SK-N-SH treated with all-trans-retinoic acid at 6 μM for 48 hours (cell line): ENCODE measurements at regions not wholly inside any gene's neighbourhood (a gene's known extent, or its start where the extent isn't known, plus 50 kb on each side); places are given as distances from the start of the nearest gene placed in this dataset.
"Not testable (repeated sequence)": the region's sequence is repeated elsewhere in the genome, so short reads cannot be mapped to it uniquely, and the experiment has no call there.

Source experiments
- ATAC-seq: fragments of 200-7000 bp; cut with Tn5 transposase; 3 replicates; pipeline ENCODE4 v1.9.1; 2020; ENCODE audit warnings: mild to moderate bottlenecking, moderate library complexity
- ARNTL ChIP-seq: fragments of 450-650 bp; formaldehyde crosslinking; IDR thresholded peaks from 2 replicates; pipeline ENCODE4 v1.5.0; 2020; ENCODE audit warnings: low read depth, mild to moderate bottlenecking, moderate library complexity, borderline replicate concordance
- BACH2 ChIP-seq: fragments of 250-450 bp; sonication (Bioruptor Pico); IDR thresholded peaks from 2 replicates; pipeline ENCODE4 v1.9.0; 2021; ENCODE audit warnings: mild to moderate bottlenecking, borderline replicate concordance
- CSDC2 ChIP-seq: fragments of 250-450 bp; sonication (Bioruptor Pico); IDR thresholded peaks from 2 replicates; pipeline ENCODE4 v1.5.0; 2020; ENCODE audit warnings: mild to moderate bottlenecking, moderate library complexity
- GLIS3 ChIP-seq: fragments of 250-450 bp; sonication (Bioruptor Pico); IDR thresholded peaks from 2 replicates; pipeline ENCODE4 v1.5.0; 2020; ENCODE audit warnings: mild to moderate bottlenecking, moderate library complexity
- ISL1 ChIP-seq: fragments of 250-450 bp; sonication (Bioruptor Pico); IDR thresholded peaks from 2 replicates; pipeline ENCODE4 v2.1.2; 2022; ENCODE audit warnings: mild to moderate bottlenecking, moderate library complexity
- OSR1 ChIP-seq: fragments of 250-450 bp; sonication (Bioruptor Pico); IDR thresholded peaks from 2 replicates; pipeline ENCODE4 v1.8.0; 2022; ENCODE audit warnings: moderate library complexity, mild to moderate bottlenecking, inconsistent platforms
- PATZ1 ChIP-seq: fragments of 250-450 bp; sonication (Bioruptor Pico); IDR thresholded peaks from 2 replicates; pipeline ENCODE4 v1.8.0; 2020; ENCODE audit warnings: mild to moderate bottlenecking, moderate library complexity, borderline replicate concordance
- PPARA ChIP-seq: fragments of 250-450 bp; sonication (Bioruptor Pico); IDR thresholded peaks from 2 replicates; pipeline ENCODE4 v1.5.0; 2020; ENCODE audit warnings: mild to moderate bottlenecking, borderline replicate concordance
- RARB ChIP-seq: fragments of 250-450 bp; sonication (Bioruptor Pico); IDR thresholded peaks from 2 replicates; pipeline ENCODE4 v1.8.0; 2021; ENCODE audit warnings: mild to moderate bottlenecking, moderate library complexity
- SNAI2 ChIP-seq: fragments of 250-450 bp; sonication (Bioruptor Pico); IDR thresholded peaks from 2 replicates; pipeline ENCODE4 v1.5.0; 2020; ENCODE audit warnings: mild to moderate bottlenecking, moderate library complexity
- TCF4 ChIP-seq: fragments of 250-450 bp; sonication (Bioruptor Pico); IDR thresholded peaks from 2 replicates; pipeline ENCODE4 v1.8.0; 2021; ENCODE audit warnings: mild to moderate bottlenecking, moderate library complexity, borderline replicate concordance
- TOX ChIP-seq: fragments of 250-450 bp; sonication (Bioruptor Pico); IDR thresholded peaks from 2 replicates; pipeline ENCODE4 v1.8.0; 2021; ENCODE audit warnings: mild to moderate bottlenecking, moderate library complexity, borderline replicate concordance
- TSHZ2 ChIP-seq: fragments of 250-450 bp; sonication (Bioruptor Pico); IDR thresholded peaks from 2 replicates; pipeline ENCODE4 v1.5.0; 2020; ENCODE audit warnings: mild to moderate bottlenecking, moderate library complexity
- ZFP3 ChIP-seq: fragments of 250-450 bp; sonication (Bioruptor Pico); IDR thresholded peaks from 2 replicates; pipeline ENCODE4 v1.5.0; 2020; ENCODE audit warnings: mild to moderate bottlenecking, moderate library complexity
- ZNF70 ChIP-seq: fragments of 450-650 bp; formaldehyde crosslinking; IDR thresholded peaks from 2 replicates; pipeline ENCODE4 v1.5.0; 2020; ENCODE audit warnings: mild to moderate bottlenecking, moderate library complexity
- ZNF8 ChIP-seq: fragments of 450-650 bp; formaldehyde crosslinking; IDR thresholded peaks from 2 replicates; pipeline ENCODE4 v1.5.0; 2020; ENCODE audit warnings: mild to moderate bottlenecking, moderate library complexity
- TF ChIP-seq, protein P1 (sequence below): fragments of 250-450 bp; sonication (Bioruptor Pico); IDR thresholded peaks from 2 replicates; pipeline ENCODE4 v1.5.1; 2020; ENCODE audit warnings: low read depth, mild to moderate bottlenecking, moderate library complexity
- TF ChIP-seq, protein P2 (sequence below): fragments of 250-450 bp; sonication (Bioruptor Pico); IDR thresholded peaks from 2 replicates; pipeline ENCODE4 v1.5.1; 2021; ENCODE audit warnings: mild to moderate bottlenecking, moderate library complexity

GRCh38 chr5:57362951-57363350 lies 119.7 kb downstream of the ACTBL2 start:
- ATAC-seq: no peak
- TF ChIP-seq ARNTL (CRISPR knock-in tag) (no peak), TSHZ2 (no peak), CSDC2 (CRISPR knock-in tag) (no peak), TCF4 (no peak), PPARA (CRISPR knock-in tag) (no peak), GLIS3 (CRISPR knock-in tag) (no peak)

- ATAC-seq: no peak
- TF ChIP-seq CSDC2 (CRISPR knock-in tag): no peak
- TF ChIP-seq ISL1 (CRISPR knock-in tag): no peak
- no peak for TF ChIP-seq TOX (CRISPR knock-in tag)
- TF ChIP-seq SNAI2: no peak
- no peak for TF ChIP-seq RARB (CRISPR knock-in tag)
- TF ChIP-seq, protein P1, sequence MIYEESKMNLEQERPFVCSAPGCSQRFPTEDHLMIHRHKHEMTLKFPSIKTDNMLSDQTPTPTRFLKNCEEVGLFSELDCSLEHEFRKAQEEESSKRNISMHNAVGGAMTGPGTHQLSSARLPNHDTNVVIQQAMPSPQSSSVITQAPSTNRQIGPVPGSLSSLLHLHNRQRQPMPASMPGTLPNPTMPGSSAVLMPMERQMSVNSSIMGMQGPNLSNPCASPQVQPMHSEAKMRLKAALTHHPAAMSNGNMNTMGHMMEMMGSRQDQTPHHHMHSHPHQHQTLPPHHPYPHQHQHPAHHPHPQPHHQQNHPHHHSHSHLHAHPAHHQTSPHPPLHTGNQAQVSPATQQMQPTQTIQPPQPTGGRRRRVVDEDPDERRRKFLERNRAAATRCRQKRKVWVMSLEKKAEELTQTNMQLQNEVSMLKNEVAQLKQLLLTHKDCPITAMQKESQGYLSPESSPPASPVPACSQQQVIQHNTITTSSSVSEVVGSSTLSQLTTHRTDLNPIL (CRISPR knock-in tag): no peak
- no peak for TF ChIP-seq ARNTL (CRISPR knock-in tag)
- no peak for TF ChIP-seq ZNF8 (CRISPR knock-in tag)
- no peak for TF ChIP-seq PATZ1 (CRISPR knock-in tag)
These were observed 121.7 kb downstream of the ACTBL2 start for GRCh38 chr5:57360871-57361270.

- no peak for ATAC-seq
- no peak for TF ChIP-seq ZNF70
- TF ChIP-seq, protein P2, sequence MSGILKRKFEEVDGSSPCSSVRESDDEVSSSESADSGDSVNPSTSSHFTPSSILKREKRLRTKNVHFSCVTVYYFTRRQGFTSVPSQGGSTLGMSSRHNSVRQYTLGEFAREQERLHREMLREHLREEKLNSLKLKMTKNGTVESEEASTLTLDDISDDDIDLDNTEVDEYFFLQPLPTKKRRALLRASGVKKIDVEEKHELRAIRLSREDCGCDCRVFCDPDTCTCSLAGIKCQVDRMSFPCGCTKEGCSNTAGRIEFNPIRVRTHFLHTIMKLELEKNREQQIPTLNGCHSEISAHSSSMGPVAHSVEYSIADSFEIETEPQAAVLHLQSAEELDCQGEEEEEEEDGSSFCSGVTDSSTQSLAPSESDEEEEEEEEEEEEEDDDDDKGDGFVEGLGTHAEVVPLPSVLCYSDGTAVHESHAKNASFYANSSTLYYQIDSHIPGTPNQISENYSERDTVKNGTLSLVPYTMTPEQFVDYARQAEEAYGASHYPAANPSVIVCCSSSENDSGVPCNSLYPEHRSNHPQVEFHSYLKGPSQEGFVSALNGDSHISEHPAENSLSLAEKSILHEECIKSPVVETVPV (CRISPR knock-in tag): no peak
- no peak for TF ChIP-seq ISL1 (CRISPR knock-in tag)
- TF ChIP-seq ARNTL (CRISPR knock-in tag): no peak
- TF ChIP-seq PATZ1 (CRISPR knock-in tag): no peak
- TF ChIP-seq TSHZ2: no peak
- TF ChIP-seq OSR1: no peak
- no peak for TF ChIP-seq ZNF8 (CRISPR knock-in tag)
- no peak for TF ChIP-seq SNAI2
- TF ChIP-seq ZFP3 (CRISPR knock-in tag): no peak
- TF ChIP-seq BACH2: no peak
- TF ChIP-seq PPARA (CRISPR knock-in tag): no peak
- no peak for TF ChIP-seq GLIS3 (CRISPR knock-in tag)
These were observed 123.6 kb downstream of the ACTBL2 start for GRCh38 chr5:57358796-57359592.

DNA sequence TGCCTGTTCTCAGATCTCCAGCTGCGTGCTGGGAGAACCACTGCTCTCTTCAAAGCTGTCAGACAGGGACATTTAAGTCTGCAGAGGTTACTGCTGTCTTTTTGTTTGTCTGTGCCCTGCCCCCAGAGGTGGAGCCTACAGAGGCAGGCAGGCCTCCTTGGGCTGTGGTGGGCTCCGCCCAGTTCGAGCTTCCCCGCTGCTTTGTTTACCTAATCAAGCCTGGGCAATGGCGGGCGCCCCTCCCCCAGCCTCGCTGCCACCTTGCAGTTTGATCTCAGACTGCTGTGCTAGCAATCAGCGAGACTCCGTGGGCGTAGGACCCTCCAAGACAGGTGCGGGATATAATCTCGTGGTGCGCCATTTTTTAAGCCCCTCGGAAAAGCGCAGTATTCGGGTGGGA lies 125.8 kb downstream of the ACTBL2 start:
- ATAC-seq: not testable (repeated sequence)
